Retinal pigment epithelial cell (primary cell): ENCODE measurements at regions not wholly inside any gene's neighbourhood (a gene's known extent, or its start where the extent isn't known, plus 50 kb on each side); places are given as distances from the start of the nearest gene placed in this dataset.

Experiments used
- DNase-seq: peaks from one replicate; pipeline ENCODE4 v3.0.0-alpha.2; 2010; ENCODE audit warnings: low read depth
- H3K4me3 ChIP-seq: 2 replicates; pipeline ENCODE4 v1.5.1; 2011; ENCODE audit warnings: mild to moderate bottlenecking, low read length, control low read depth, moderate library complexity
- TF ChIP-seq, protein P1 (sequence below): conservative IDR thresholded peaks from 2 replicates; pipeline ENCODE4 v1.5.1; 2011; ENCODE audit warnings: low read depth, low read length, control low read depth, inconsistent platforms

DNA sequence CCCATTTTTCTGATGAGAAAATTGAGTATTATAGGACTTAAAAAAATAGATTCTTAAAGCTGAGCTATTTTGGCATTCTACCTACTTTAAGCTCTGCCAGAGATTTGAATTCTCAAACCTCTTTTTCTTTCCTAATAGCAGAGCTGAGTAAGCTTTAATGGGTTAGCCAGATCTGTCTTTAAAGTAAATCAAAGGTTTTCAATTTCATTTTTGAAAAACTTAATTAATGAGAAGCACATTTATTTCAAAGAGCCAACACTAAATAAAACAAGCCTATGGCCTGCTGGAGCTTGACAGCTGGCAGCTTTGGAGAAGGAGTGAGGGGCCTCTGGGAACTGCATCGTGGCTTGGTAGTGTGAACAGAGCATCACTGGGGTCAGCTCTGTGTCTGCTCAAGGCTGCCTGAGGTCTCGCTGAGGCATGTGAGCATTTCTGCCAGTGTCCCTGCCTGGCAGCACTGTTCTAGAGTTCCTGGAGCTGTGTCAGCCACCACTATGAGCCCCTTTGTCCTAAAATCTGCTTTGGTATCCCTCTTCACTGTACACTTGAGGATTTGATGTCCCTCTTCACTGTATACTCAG lies 50.4 kb upstream of the PRSS23 start:
- no peak overlapping the region for H3K4me3 ChIP-seq
- TF ChIP-seq, protein P1, sequence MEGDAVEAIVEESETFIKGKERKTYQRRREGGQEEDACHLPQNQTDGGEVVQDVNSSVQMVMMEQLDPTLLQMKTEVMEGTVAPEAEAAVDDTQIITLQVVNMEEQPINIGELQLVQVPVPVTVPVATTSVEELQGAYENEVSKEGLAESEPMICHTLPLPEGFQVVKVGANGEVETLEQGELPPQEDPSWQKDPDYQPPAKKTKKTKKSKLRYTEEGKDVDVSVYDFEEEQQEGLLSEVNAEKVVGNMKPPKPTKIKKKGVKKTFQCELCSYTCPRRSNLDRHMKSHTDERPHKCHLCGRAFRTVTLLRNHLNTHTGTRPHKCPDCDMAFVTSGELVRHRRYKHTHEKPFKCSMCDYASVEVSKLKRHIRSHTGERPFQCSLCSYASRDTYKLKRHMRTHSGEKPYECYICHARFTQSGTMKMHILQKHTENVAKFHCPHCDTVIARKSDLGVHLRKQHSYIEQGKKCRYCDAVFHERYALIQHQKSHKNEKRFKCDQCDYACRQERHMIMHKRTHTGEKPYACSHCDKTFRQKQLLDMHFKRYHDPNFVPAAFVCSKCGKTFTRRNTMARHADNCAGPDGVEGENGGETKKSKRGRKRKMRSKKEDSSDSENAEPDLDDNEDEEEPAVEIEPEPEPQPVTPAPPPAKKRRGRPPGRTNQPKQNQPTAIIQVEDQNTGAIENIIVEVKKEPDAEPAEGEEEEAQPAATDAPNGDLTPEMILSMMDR: no peak
- DNase-seq: no peak

DNA sequence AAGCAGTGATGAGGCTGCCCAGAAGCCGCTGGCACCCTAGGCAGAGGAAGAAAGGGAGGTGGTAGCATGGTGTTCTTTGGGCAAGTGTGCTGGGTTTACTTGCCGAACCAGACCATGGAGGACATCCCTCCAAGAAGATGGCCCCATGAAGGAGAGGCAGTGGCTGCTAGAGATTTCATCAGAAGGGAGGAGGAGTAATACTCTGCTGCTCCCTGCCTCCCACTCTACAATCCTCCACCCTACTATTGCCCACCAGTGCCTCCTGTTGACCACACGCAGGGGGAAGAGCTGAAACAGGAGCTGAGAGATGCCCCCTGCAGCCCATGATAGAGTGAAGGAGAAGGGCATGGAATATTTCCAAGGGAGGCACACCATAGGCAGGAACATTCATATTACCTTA lies 51.0 kb upstream of the PRSS23 start:
- no peak for DNase-seq
- H3K4me3 ChIP-seq: no peak overlapping the region
- TF ChIP-seq, protein P1: peak; percentile 27

DNA sequence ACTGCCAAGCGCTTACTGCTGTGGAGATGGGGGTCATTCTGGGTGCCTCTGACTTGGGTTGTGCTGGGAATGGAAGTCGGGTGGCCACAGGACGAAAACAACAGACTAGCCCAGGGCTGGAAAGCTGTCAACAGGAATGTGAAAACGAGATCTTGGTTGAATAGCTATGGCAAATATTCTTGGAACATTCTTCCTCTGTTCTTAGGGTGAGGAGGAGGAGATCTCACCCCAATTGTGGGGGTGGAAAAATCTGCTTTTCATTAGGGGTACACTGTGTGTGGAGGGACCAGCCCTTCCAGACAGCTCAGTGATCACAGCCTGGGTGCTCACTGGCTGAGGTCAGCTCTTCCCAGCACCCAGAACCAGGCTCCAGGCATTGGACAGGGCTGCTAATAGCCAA lies 52.0 kb upstream of the PRSS23 start:
- H3K4me3 ChIP-seq: no peak overlapping the region
- no peak for DNase-seq
- TF ChIP-seq, protein P1: no peak

DNA sequence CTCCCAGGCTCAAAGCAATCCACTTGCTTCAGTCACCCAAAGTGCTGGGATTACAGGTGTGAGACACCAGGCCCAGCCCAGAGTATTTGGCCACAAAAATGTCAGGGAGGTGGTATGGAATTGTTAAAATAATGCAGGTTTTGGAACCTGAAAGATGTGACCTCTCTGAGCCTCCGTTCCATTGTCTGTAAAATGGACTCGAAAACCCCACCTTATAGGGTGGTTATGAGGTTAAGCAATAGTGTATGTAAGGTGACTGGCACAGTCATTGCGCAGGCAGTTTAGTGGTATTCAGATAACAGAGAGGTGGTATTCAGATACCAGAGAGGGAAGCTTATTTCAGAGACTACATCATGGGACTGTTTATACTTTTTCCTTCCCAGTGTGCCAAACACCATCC lies 52.5 kb upstream of the PRSS23 start:
- no peak for DNase-seq
- TF ChIP-seq, protein P1: no peak
- H3K4me3 ChIP-seq: no peak overlapping the region

DNA sequence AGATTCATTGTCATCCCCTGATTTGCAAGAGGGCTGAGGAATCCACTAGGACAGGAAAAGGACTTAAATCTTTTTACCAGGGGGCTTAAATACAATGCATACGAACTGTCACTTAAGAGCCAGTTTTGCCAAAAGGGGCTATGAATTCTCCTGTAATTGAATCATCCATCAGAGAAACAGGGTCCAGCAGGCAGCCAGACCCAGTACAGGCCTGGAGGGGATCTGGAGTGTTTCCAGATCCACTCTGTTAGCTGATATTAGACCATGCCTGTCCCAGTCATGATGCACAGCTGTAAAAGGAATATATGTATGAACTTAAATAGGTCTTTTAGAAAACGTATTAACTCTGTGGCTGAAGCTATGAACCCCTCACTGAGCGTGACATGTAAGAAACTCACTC lies 53.8 kb upstream of the PRSS23 start:
- H3K4me3 ChIP-seq: no peak overlapping the region
- TF ChIP-seq, protein P1: no peak
- DNase-seq: no peak

DNA sequence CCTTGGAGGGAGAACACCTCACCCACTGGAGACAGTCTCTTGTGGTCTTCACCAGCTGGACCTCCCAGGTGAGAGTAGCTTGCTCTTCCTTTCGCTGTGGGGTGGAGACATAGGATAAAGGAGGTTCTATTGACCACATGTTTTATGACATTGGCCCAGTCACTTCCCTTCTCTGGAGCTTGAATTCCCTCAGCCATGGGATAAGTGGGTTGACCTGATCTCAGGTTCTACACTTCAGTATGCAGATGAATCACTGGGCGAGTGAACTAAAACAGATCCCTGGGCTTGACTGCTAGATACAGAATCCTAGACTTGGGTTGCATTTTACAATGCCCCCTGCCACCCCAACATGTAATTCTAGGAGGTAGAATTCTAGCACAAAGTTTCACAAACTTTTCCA lies 54.8 kb upstream of the PRSS23 start:
- no peak for DNase-seq
- TF ChIP-seq, protein P1: no peak
- no peak overlapping the region for H3K4me3 ChIP-seq

DNA sequence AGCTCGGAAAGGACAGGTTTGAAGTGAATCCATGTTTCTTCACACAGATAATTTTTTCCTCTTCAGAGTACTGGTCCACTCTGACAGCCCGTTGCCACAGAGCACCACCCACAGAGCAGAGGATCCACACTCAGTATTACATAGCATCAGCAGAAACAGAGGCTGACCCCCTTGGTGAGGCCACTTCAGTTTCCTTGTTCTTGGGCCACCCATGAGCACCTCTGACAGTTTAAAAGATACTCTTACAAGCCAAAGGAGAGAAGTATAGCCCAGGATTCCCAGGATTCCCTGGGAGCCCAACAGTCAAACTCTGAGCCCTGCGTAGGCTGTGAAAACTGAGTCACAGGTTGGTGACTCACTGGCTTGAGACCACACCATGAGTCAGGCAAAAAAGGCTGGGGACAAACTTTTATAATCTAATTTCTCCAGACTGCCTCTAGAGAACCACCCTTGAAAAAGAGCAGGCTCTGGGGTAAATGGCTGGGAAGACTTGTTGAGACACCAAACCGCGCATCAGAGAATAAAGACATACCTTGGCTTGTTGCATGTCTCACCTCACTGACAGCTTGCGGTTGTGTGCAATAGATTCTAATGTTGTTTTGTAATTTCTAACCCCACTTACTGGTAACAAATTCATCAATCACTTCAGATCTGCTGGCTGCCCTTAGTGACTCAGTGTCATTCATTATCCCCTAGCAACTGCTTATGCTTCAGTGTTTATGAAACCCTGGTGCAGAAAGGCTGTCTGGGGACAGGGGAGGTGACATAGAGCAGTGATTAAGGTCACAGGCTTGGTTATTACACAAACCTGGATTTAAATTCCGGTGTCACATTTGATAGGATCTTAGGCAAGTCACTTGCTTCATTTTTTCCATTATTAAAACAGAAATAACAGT lies 56.9 kb upstream of the PRSS23 start:
- TF ChIP-seq, protein P1: no peak
- no peak overlapping the region for H3K4me3 ChIP-seq
- peak; percentile 96 for DNase-seq
